PC-9 (cell line): ENCODE measurements at regions not wholly inside any gene's neighbourhood (a gene's known extent, or its start where the extent isn't known, plus 50 kb on each side); places are given as distances from the start of the nearest gene placed in this dataset.

Source experiments
- BruUV-seq: library from RNA; stranded (reverse); fragments of 400-500 nt; replicated peaks from 2 replicates; lab custom pipeline; 2021; lab: Mats Ljungman, UMichigan
- CTCF ChIA-PET: fragments of 300-600 bp; sonication (Branson Sonifier 250); formaldehyde crosslinking; loops from one replicate; lab custom pipeline; 2022; ENCODE audit warnings: antibody characterized with exemption; lab: Charles Lee
- POLR2A ChIA-PET: fragments of 300-600 bp; sonication (Branson Sonifier 250); formaldehyde crosslinking; loops from one replicate; lab custom pipeline; 2022; ENCODE audit warnings: antibody characterized with exemption; ENCODE audit not compliant: unreplicated experiment; lab: Charles Lee
- DNase-seq, 2 experiments: peaks; one replicate each; pipeline versions ENCODE4 v3.0.0 to v3.0.0-alpha.2; 2015 to 2022; ENCODE audit warnings: mixed read lengths in 1 of 2
- H2AFZ ChIP-seq: fragments of 200-600 bp; sonication (generic); 2 replicates; pipeline ENCODE4 v1.8.1; 2017; ENCODE audit warnings: antibody characterized with exemption
- H3F3A ChIP-seq: fragments of 200-600 bp; sonication (generic); 2 replicates; pipeline ENCODE4 v1.8.1; 2017; ENCODE audit warnings: antibody characterized with exemption, mild to moderate bottlenecking, low read depth; ENCODE audit not compliant: insufficient read depth
- H3K27ac ChIP-seq: fragments of 200-600 bp; sonication (generic); 2 replicates; pipeline ENCODE4 v1.6.1; 2016; ENCODE audit warnings: mixed run types
- H3K27me3 ChIP-seq: fragments of 200-600 bp; sonication (generic); 2 replicates; pipeline ENCODE4 v1.6.1; 2016; ENCODE audit warnings: low read depth, mixed run types; ENCODE audit not compliant: insufficient read depth
- H3K36me3 ChIP-seq: fragments of 200-600 bp; sonication (generic); 2 replicates; pipeline ENCODE4 v1.6.1; 2016; ENCODE audit warnings: low read depth, mixed run types
- H3K4me1 ChIP-seq: fragments of 200-600 bp; sonication (generic); replicated peaks from 2 replicates; pipeline ENCODE4 v1.6.1; 2016; ENCODE audit warnings: mixed run types; ENCODE audit not compliant: insufficient read depth
- H3K4me2 ChIP-seq: fragments of 200-600 bp; sonication (generic); 2 replicates; pipeline ENCODE4 v1.6.1; 2017; ENCODE audit warnings: mixed run types
- H3K4me3 ChIP-seq: fragments of 200-600 bp; sonication (generic); 2 replicates; pipeline ENCODE4 v1.6.1; 2016; ENCODE audit warnings: mixed run types
- H3K79me2 ChIP-seq: fragments of 200-600 bp; sonication (generic); 2 replicates; pipeline ENCODE4 v1.6.1; 2017; ENCODE audit warnings: low read depth, mixed run types
- H3K9me2 ChIP-seq: fragments of 200-600 bp; sonication (generic); 2 replicates; pipeline ENCODE4 v1.8.1; 2017; ENCODE audit warnings: mild to moderate bottlenecking; ENCODE audit not compliant: insufficient read depth
- H3K9me3 ChIP-seq: fragments of 200-600 bp; sonication (generic); 2 replicates; pipeline ENCODE4 v1.8.1; 2016; ENCODE audit warnings: low read depth; ENCODE audit not compliant: insufficient read depth
- H4K20me1 ChIP-seq: fragments of 200-600 bp; sonication (generic); 2 replicates; pipeline ENCODE4 v1.8.1; 2017; ENCODE audit not compliant: insufficient read depth
- EZH2 ChIP-seq: fragments of 200-600 bp; sonication (generic); IDR thresholded peaks from 2 replicates; pipeline ENCODE4 v1.8.0; 2017; ENCODE audit warnings: antibody characterized with exemption, low read depth
- intact Hi-C: fragments of 100-400 bp; cut with micrococcal nuclease; formaldehyde crosslinking; loops from one replicate; pipeline ENCODE4 v1.10.0; 2022; ENCODE audit not compliant: unreplicated experiment
- TF ChIP-seq, protein P1 (sequence below): fragments of 200-600 bp; sonication (generic); conservative IDR thresholded peaks from 2 replicates; pipeline ENCODE4 v1.6.1; 2017; ENCODE audit warnings: mixed run types, antibody characterized with exemption, mild to moderate bottlenecking, moderate library complexity

DNA sequence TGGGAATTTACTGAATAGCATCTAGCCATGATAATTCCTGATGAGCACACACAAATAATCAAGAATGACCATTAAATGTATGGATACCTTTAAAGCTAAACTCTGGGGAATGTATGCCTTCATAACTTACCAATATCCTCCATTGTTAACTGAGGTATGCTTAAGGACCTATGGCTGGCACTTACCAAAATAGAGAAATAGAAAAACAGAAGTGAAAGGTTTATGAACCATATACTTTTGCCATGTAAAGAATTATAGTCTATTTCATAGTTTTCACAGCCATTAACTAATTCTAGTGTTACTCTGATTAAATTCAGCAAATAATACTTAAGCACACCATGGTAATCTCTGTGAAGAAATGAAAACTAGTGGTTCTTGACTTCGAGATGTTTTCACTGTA, 1360.6 kb upstream of the LRRTM3 start:
- H3K4me3 ChIP-seq = no peak overlapping the region
- no peaks in the 10 kb centered on the region for H3F3A ChIP-seq
- no peak overlapping the region for H3K4me2 ChIP-seq
- no peaks in the 10 kb centered on the region for H4K20me1 ChIP-seq
- H3K27ac ChIP-seq = no peak overlapping the region
- no peak for TF ChIP-seq EZH2
- TF ChIP-seq, protein P1, sequence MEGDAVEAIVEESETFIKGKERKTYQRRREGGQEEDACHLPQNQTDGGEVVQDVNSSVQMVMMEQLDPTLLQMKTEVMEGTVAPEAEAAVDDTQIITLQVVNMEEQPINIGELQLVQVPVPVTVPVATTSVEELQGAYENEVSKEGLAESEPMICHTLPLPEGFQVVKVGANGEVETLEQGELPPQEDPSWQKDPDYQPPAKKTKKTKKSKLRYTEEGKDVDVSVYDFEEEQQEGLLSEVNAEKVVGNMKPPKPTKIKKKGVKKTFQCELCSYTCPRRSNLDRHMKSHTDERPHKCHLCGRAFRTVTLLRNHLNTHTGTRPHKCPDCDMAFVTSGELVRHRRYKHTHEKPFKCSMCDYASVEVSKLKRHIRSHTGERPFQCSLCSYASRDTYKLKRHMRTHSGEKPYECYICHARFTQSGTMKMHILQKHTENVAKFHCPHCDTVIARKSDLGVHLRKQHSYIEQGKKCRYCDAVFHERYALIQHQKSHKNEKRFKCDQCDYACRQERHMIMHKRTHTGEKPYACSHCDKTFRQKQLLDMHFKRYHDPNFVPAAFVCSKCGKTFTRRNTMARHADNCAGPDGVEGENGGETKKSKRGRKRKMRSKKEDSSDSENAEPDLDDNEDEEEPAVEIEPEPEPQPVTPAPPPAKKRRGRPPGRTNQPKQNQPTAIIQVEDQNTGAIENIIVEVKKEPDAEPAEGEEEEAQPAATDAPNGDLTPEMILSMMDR = no peak
- no peaks in the 10 kb centered on the region for H3K27me3 ChIP-seq
- no peaks in the 10 kb centered on the region; the same call in 1 of the 2 replicates for H3K9me2 ChIP-seq
- ChIA-PET CTCF (no interaction called here), POLR2A (interaction anchor here (0.6 kb wide), 1 partner anchor 683 kb away, joined by 3 read pairs; no protein-coding TSS in a partner anchor)
- DNase-seq = no peak
- H3K4me1 ChIP-seq = peaks cover 7% of the 10 kb centered on the region; the same call in 1 of the 2 replicates
- H2AFZ ChIP-seq = no peak overlapping the region
- H3K79me2 ChIP-seq = no peaks in the 10 kb centered on the region
- no peaks in the 10 kb centered on the region for H3K9me3 ChIP-seq
- H3K36me3 ChIP-seq = no peaks in the 10 kb centered on the region
- no TSS peak for BruUV-seq
- intact Hi-C loops = no loop called here

DNA sequence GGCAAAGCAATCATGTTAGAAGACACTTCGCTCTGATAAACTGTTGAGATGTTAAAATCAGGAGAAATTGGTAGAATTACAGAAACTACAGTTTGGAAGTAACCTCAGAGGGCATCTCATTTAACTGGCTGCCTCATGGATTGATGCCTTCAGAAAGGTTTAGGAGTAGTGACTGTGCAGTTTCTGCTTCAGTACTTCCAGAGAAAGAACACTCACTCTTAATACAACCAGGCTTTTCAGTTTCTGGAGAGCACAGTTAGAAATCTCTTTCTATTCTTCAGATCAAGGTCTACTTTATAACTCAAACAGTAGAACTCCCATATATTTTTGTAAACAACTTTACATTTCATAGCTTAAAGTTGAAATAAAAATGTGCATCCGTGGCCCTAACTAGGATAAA, 1358.9 kb upstream of the LRRTM3 start:
- Histone ChIP-seq H3K4me3 (no peak overlapping the region), H3K9me3 (no peaks in the 10 kb centered on the region), H3K4me1 (peaks cover 15% of the 10 kb centered on the region), H3K27ac (no peak overlapping the region), H4K20me1 (no peaks in the 10 kb centered on the region), H3K79me2 (no peaks in the 10 kb centered on the region), H3K27me3 (no peaks in the 10 kb centered on the region), H2AFZ (0 out of 2 replicates have a peak overlapping the region, but pooled peaks have one; percentile 53), H3F3A (no peaks in the 10 kb centered on the region), H3K4me2 (no peak overlapping the region), H3K9me2 (no peaks in the 10 kb centered on the region; the same call in 1 of the 2 replicates), H3K36me3 (no peaks in the 10 kb centered on the region)
- TF ChIP-seq EZH2 = no peak
- TF ChIP-seq, protein P1 = no peak
- CTCF ChIA-PET = no interaction called here
- POLR2A ChIA-PET = no interaction called here
- BruUV-seq = no TSS peak
- DNase-seq = no peak
- intact Hi-C loops = no loop called here

DNA sequence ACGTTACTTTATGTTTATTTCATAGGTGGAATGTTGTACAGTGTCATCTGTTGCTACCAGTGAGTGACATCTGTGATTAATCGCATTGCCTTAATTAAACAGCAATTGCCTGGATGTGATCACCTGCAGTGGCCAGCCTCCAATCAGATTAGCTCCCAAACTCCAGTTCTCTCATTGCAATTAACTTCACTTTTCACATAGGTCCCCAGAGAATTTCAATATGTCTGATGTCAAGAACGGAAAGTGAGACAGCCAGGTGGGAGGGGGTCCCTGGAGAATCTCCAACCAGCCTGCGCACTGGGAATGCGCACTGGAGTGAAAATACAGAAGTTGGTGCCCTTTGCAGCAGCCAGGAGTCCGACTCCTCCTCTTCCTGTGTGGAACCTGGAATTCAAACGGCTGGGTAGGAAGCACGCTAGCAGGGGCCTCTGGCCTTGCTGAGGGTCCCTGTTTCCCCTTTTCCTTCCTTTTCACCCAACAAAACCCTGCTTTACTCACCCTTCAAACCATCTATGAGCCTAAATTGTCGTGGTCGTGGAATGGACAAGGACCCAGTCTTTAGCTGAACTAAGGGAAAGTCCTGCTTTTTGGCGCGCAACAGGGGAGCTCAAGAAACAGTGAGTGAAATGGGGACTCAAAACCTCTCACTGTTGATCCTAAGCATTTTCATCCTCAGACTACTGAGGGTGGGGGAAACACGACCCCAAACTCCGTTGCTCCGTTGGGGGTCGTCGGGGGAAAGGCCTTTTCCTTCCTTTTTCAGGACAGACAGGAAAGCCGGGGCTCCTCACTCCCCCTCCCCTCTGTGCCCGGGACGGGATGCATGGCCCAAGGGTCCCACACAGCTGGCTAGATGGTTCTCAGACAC, 1355.5 kb upstream of the LRRTM3 start:
- Histone ChIP-seq H2AFZ (peak overlapping the region; percentile 98), H3K4me2 (peak overlapping the region; percentile 88), H3F3A (no peaks in the 10 kb centered on the region), H3K9me3 (no peaks in the 10 kb centered on the region), H3K4me3 (peak overlapping the region; percentile 79), H3K36me3 (no peaks in the 10 kb centered on the region), H3K27me3 (no peaks in the 10 kb centered on the region), H3K79me2 (no peaks in the 10 kb centered on the region), H3K27ac (0 out of 2 replicates have a peak overlapping the region, but pooled peaks have one; percentile 14), H3K4me1 (peaks cover 16% of the 10 kb centered on the region), H4K20me1 (no peaks in the 10 kb centered on the region), H3K9me2 (no peaks in the 10 kb centered on the region)
- TSS peak; percentile 93 for BruUV-seq
- DNase-seq = peak; percentile 49 to 71
- ChIA-PET CTCF (interaction anchor here (0.6 to 0.7 kb wide), 2 partner anchors 342 to 562 kb away, joined by 3 read pairs; no protein-coding TSS in a partner anchor), POLR2A (no interaction called here)
- intact Hi-C loops = loop anchor here (2.0 to 10.0 kb wide), 2 partner anchors 294 to 428 kb away; no protein-coding TSS in a partner anchor
- TF ChIP-seq EZH2 = no peak
- TF ChIP-seq, protein P1 = no peak
